Activated T-cell treated with anti-CD3 and anti-CD28 coated beads, Interleukin-2, amount 50 U/mL, for 72 hours (primary cell): ENCODE measurements at regions not wholly inside any gene's neighbourhood (a gene's known extent, or its start where the extent isn't known, plus 50 kb on each side); places are given as distances from the start of the nearest gene placed in this dataset.

Source experiments
- ATAC-seq, 2 donors: fragments of 150-1000 bp; cut with Tn5 transposase; replicated peaks in 1 of 2; 2 replicates each; pipeline ENCODE4 v1.10.0; 2021; ENCODE audit warnings: moderate library complexity in 2 of 2, mild to moderate bottlenecking in 1 of 2
- DNase-seq, 2 donors: peaks; one replicate each; pipeline ENCODE4 v3.0.0; 2021 to 2022; ENCODE audit warnings: mixed read lengths in 1 of 2
- H3K27ac Mint-ChIP-seq: one replicate; pipeline ENCODE4 v1.8.0; 2022; ENCODE audit warnings: mild to moderate bottlenecking, moderate library complexity, mixed read lengths
- H3K27me3 Mint-ChIP-seq: one replicate; pipeline ENCODE4 v1.8.0; 2022; ENCODE audit warnings: low read depth, mixed read lengths
- H3K36me3 Mint-ChIP-seq, 2 donors: one replicate each; pipeline ENCODE4 v1.8.0; 2022; ENCODE audit warnings: mixed read lengths in 2 of 2, mild to moderate bottlenecking in 1 of 2; ENCODE audit not compliant: insufficient read depth in 2 of 2
- H3K4me1 Mint-ChIP-seq: one replicate; pipeline ENCODE4 v1.8.0; 2022; ENCODE audit warnings: low read depth, mixed read lengths
- H3K4me3 Mint-ChIP-seq, 2 donors: one replicate each; pipeline ENCODE4 v1.8.0; 2022; ENCODE audit warnings: mild to moderate bottlenecking in 2 of 2, mixed read lengths in 2 of 2, moderate library complexity in 2 of 2
- H3K9me3 Mint-ChIP-seq, 2 donors: one replicate each; pipeline ENCODE4 v1.8.0; 2022; ENCODE audit warnings: mixed read lengths in 2 of 2

DNA sequence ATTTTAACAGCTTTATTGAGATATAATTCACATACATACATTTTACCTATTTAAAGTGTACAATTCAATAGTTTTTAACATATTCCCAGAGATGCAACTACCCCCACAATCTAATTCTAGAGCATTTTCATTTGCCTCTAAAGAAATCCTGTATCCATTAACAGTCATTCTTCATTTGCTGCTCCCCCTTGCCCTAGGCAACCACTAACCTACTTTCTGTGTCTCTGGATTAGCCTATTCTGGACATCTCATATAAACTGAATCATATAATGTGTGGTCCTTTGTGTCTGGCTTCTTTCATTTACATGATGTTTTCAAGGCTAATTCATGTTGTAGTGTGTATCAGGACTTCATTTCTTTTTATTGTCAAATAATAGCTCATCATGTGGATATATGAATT is 105.1 kb upstream of the GRPR start:
- no peak for ATAC-seq
- Mint-ChIP-seq H3K4me3 (no peak overlapping the region), H3K27ac (no peak overlapping the region), H3K36me3 (no peaks in the 10 kb centered on the region), H3K9me3 (no peaks in the 10 kb centered on the region), H3K27me3 (peaks cover 54% of the 10 kb centered on the region), H3K4me1 (no peaks in the 10 kb centered on the region)
- DNase-seq = no peak

DNA sequence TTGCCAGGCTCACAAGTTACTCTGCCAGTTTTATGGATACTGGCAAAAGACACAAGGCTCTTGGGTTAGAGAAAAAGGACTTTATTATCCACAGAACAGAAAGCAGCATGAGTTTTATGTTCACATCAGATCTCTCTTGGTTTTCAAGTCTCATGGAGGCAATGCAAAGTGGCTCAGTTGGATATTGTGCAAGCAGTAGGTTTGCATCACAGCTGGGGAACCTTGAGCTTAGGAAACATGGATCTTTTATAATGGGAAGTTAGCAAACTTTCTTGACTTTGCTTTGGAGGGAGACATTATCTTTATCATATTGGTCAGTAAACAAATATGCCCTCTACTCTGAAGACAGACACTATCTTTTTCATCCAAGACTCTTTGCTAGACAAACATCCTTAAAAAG is 109.2 kb upstream of the GRPR start:
- Mint-ChIP-seq H3K27ac (no peak overlapping the region), H3K36me3 (no peaks in the 10 kb centered on the region), H3K9me3 (no peaks in the 10 kb centered on the region), H3K4me3 (no peak overlapping the region), H3K27me3 (peaks cover 34% of the 10 kb centered on the region), H3K4me1 (no peaks in the 10 kb centered on the region)
- DNase-seq = no peak
- no peak for ATAC-seq

- Mint-ChIP-seq H3K27me3 (peaks cover 39% of the 10 kb centered on the region), H3K36me3 (no peaks in the 10 kb centered on the region), H3K9me3 (no peaks in the 10 kb centered on the region), H3K4me3 (no peak overlapping the region), H3K27ac (no peak overlapping the region), H3K4me1 (no peaks in the 10 kb centered on the region)
- no peak for ATAC-seq
- no peak for DNase-seq
These were observed 111.1 kb upstream of the GRPR start for GRCh38 chrX:16012250-16012649.

DNA sequence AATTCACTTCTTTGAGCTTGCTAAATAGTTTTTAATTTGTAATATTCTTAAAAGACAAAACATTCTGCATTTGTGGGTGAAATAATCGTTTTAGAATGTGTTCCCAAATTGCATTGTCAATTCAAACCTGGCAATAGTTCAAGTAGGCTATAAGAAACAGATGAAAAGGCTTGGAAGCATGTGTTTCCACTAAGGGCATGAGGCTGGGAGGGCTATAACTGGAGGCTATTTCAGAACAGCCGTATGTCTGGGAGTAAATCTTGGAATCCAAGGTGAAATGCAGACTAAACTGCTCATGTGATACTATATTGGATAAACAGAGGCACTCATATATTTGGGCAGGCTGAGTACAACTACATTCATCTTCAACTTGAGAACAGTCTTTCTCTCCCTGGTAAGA is 117.4 kb upstream of the GRPR start:
- no peaks in the 10 kb centered on the region for H3K36me3 Mint-ChIP-seq
- no peak for DNase-seq
- no peak overlapping the region for H3K4me3 Mint-ChIP-seq
- no peak for ATAC-seq
- no peak overlapping the region for H3K27ac Mint-ChIP-seq
- H3K9me3 Mint-ChIP-seq = no peaks in the 10 kb centered on the region
- H3K27me3 Mint-ChIP-seq = peaks cover 54% of the 10 kb centered on the region
- H3K4me1 Mint-ChIP-seq = no peaks in the 10 kb centered on the region

- DNase-seq (no peak), ATAC-seq (no peak)
- Mint-ChIP-seq H3K27me3 (peaks cover 44% of the 10 kb centered on the region), H3K4me3 (no peak overlapping the region), H3K27ac (no peak overlapping the region), H3K9me3 (no peaks in the 10 kb centered on the region), H3K4me1 (no peaks in the 10 kb centered on the region), H3K36me3 (no peaks in the 10 kb centered on the region)
These were observed 121.2 kb upstream of the GRPR start for GRCh38 chrX:16002185-16002584.

DNA sequence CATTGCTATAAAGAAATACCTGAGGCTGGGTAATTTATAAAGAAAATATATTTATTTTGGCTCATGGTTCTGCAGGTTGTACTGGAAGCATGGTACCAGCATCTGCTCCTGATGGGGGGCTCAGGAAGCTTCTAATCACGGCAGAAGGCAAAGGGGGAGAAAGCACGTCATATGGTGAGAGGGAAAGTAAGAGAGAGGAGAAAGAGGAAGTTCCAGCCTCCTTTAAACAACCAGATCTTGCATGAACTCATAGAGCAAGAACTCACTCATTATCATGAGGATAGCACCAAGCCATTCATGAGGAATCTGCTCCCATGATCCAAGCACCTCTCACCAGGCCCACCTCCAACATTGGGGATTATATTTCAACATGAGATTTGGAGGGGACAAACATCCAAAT is 125.0 kb upstream of the GRPR start:
- peaks cover 0 to 2% of the 10 kb centered on the region in 2 donors for H3K9me3 Mint-ChIP-seq
- no peak overlapping the region for H3K4me3 Mint-ChIP-seq
- H3K4me1 Mint-ChIP-seq = no peaks in the 10 kb centered on the region
- no peak for DNase-seq
- ATAC-seq = no peak
- peaks cover 44% of the 10 kb centered on the region for H3K27me3 Mint-ChIP-seq
- peaks cover 0 to 2% of the 10 kb centered on the region in 2 donors for H3K36me3 Mint-ChIP-seq
- H3K27ac Mint-ChIP-seq = no peak overlapping the region

DNA sequence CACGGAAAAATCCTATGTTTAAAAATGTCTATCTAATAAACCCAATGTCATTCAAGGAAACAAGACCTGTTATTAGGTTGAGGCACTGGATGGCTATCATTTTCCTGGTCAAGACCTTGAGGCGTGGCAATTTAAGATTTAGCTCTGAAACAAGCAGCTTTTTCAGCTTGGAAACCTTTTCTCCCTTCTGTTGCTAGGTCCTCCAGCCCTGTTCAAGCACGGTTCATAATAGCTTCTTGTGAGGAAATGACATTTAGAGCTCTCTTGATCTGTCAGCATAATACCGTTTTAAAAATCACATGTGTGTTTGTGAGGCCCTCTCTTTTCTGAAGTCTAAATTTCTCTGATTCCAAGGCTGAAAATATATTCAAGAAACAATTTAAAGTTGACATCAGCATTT is 133.6 kb upstream of the GRPR start:
- H3K36me3 Mint-ChIP-seq = peaks cover 8 to 10% of the 10 kb centered on the region in 2 donors
- no peak overlapping the region for H3K27ac Mint-ChIP-seq
- no peak overlapping the region for H3K4me3 Mint-ChIP-seq
- DNase-seq (no peak), ATAC-seq (no peak)
- peaks cover 14% of the 10 kb centered on the region for H3K4me1 Mint-ChIP-seq
- peaks cover 63% of the 10 kb centered on the region for H3K27me3 Mint-ChIP-seq
- peaks cover 3 to 5% of the 10 kb centered on the region in 2 donors for H3K9me3 Mint-ChIP-seq

DNA sequence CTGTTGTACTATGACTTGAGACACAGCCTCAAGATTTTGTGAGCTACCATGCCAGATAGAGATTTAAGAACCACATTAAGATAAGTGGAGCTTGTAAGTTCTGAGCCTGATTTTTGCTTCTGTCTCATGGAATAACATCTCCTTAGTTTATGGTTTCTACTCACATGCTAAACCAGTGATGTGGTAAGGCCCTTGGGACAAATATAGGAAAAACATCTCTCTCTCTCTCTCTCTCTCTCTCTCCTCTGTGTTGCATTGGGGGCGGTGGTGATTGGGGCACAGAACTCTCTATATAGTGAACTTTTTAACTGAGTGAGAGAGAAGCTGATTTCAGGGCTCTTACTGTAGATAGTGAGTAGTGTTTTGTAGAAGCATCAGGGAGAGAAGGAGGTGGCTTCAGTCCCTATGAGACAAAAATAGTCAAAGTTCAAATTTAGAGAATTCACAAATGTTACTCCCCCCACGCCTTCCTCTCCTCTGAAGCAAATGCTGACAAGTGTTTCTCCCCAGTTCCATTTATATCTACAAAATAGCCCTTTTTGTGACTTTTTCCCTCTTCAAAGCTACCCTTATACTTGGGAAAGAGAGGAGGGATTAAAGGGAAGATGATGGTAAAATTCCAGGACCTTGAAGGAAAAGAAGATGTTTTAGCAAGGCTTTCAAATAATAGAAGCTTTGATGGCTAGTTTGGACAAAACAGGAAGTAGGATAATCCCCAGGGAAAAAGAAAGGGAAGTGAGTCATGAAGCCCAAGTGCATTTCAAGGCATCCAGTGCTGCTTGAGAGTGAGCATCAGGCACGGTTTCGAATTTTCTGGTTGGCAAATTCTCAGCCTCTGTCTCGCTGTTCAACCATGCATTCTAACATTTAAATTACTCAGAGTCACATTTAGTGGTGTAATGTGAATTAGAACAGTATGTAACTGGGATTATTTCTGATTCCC is 134.3 kb upstream of the AP1S2 start:
- H3K36me3 Mint-ChIP-seq = peaks cover 10 to 14% of the 10 kb centered on the region in 2 donors
- peaks cover 14% of the 10 kb centered on the region for H3K4me1 Mint-ChIP-seq
- DNase-seq = no peak
- peaks cover 62% of the 10 kb centered on the region for H3K27me3 Mint-ChIP-seq
- no peak for ATAC-seq
- no peak overlapping the region for H3K4me3 Mint-ChIP-seq
- H3K9me3 Mint-ChIP-seq = peaks cover 3 to 5% of the 10 kb centered on the region in 2 donors
- H3K27ac Mint-ChIP-seq = no peak overlapping the region

GRCh38 chrX:15985937-15986336 is 131.3 kb upstream of the AP1S2 start:
- H3K27ac Mint-ChIP-seq = no peak overlapping the region
- peaks cover 7 to 14% of the 10 kb centered on the region in 2 donors for H3K36me3 Mint-ChIP-seq
- H3K4me1 Mint-ChIP-seq = peaks cover 14% of the 10 kb centered on the region
- peak; percentile 29 to 72 for DNase-seq
- H3K9me3 Mint-ChIP-seq = peaks cover 3% of the 10 kb centered on the region in 2 donors
- peaks cover 61% of the 10 kb centered on the region for H3K27me3 Mint-ChIP-seq
- no peak overlapping the region for H3K4me3 Mint-ChIP-seq
- ATAC-seq = peak; percentile 98

- H3K4me1 Mint-ChIP-seq = peaks cover 14% of the 10 kb centered on the region
- peaks cover 3% of the 10 kb centered on the region in 2 donors for H3K9me3 Mint-ChIP-seq
- H3K27me3 Mint-ChIP-seq = peaks cover 36% of the 10 kb centered on the region
- DNase-seq (no peak), ATAC-seq (no peak)
- peaks cover 7 to 14% of the 10 kb centered on the region in 2 donors for H3K36me3 Mint-ChIP-seq
- no peak overlapping the region for H3K27ac Mint-ChIP-seq
- no peak overlapping the region for H3K4me3 Mint-ChIP-seq
These were observed 128.4 kb upstream of the AP1S2 start for GRCh38 chrX:15983034-15983433.

DNA sequence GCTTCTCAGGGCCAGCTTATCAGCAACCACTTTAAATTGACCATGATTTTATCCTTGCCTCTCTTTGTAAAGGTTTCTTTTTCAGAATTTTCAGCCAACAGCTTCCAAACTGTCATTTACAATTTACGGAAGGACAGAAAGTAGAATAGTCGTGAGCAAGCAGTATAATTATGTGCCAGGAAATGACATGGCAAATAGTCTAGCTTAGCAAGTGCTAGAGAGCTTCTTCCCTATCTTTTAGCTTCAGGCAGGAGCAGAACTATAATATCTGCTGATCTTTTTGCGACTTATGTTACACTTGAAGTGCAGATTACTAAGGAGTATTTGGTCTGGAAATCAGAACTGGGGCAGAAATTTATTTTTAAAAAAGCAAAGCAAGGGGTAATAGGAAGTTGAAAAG is 123.0 kb upstream of the AP1S2 start:
- Mint-ChIP-seq H3K27ac (no peak overlapping the region), H3K27me3 (peaks cover 47% of the 10 kb centered on the region), H3K9me3 (no peaks in the 10 kb centered on the region), H3K4me1 (no peaks in the 10 kb centered on the region), H3K36me3 (no peaks in the 10 kb centered on the region), H3K4me3 (no peak overlapping the region)
- ATAC-seq (no peak), DNase-seq (no peak)

- Mint-ChIP-seq H3K4me1 (no peaks in the 10 kb centered on the region), H3K27me3 (peaks cover 42% of the 10 kb centered on the region), H3K27ac (no peak overlapping the region), H3K4me3 (no peak overlapping the region), H3K36me3 (no peaks in the 10 kb centered on the region), H3K9me3 (no peaks in the 10 kb centered on the region)
- ATAC-seq (no peak), DNase-seq (no peak)
These were observed 121.8 kb upstream of the AP1S2 start for GRCh38 chrX:15976396-15976795.

GRCh38 chrX:15973946-15974345 is 119.3 kb upstream of the AP1S2 start:
- Mint-ChIP-seq H3K27me3 (peaks cover 42% of the 10 kb centered on the region), H3K4me3 (no peak overlapping the region), H3K9me3 (no peaks in the 10 kb centered on the region), H3K36me3 (no peaks in the 10 kb centered on the region), H3K27ac (no peak overlapping the region), H3K4me1 (no peaks in the 10 kb centered on the region)
- DNase-seq (no peak), ATAC-seq (no peak)

DNA sequence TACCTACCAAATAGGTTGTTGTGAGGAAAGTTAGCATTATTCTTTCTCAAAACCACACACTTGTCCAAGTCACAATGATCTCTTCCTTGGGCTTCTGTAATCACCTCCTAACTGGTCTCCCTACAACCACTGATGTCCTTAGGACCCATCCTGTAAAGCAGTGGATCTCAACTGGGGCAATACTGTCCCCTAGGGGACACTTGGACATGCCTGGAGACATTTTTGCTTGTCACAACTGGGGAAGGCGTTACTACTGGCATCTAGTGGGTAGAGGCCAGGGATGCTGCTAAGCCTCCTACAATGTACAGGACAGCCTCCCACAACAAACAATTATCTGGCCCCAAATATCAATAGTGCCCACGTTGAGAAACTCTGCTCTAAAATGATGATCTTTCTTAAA is 118.7 kb upstream of the AP1S2 start:
- Mint-ChIP-seq H3K27me3 (peaks cover 42% of the 10 kb centered on the region), H3K4me3 (no peak overlapping the region), H3K4me1 (no peaks in the 10 kb centered on the region), H3K36me3 (no peaks in the 10 kb centered on the region), H3K27ac (peak overlapping the region; percentile 19), H3K9me3 (no peaks in the 10 kb centered on the region)
- peak; percentile 20 to 32 for DNase-seq
- peak; percentile 67 to 79 for ATAC-seq
